C1 segment of cervical spinal cord (tissue), 14 donors: ENCODE measurements at regions not wholly inside any gene's neighbourhood (a gene's known extent, or its start where the extent isn't known, plus 50 kb on each side); places are given as distances from the start of the nearest gene placed in this dataset.

Experiments used
- DNase-seq, 14 donors: peaks; one replicate each; lab custom pipeline; 2025; lab: John Stamatoyannopoulos, UW

- no peak for DNase-seq
These were observed 80.4 kb downstream of the EDNRB start for GRCh38 chr13:77838271-77838670.

GRCh38 chr13:77836423-77836822 is 82.2 kb downstream of the EDNRB start:
- no peak for DNase-seq

GRCh38 chr13:77833331-77833863 is 85.2 kb downstream of the EDNRB start:
- no peak for DNase-seq

GRCh38 chr13:77832339-77833100 is 86.1 kb downstream of the EDNRB start:
- DNase-seq: peak in 1 of 14 donors; percentile 17

- DNase-seq: no peak
These were observed 86.8 kb downstream of the EDNRB start for GRCh38 chr13:77831866-77832265.

GRCh38 chr13:77829963-77830362 is 88.7 kb downstream of the EDNRB start:
- DNase-seq: no peak

GRCh38 chr13:77828799-77829198 is 89.8 kb downstream of the EDNRB start:
- DNase-seq: no peak

GRCh38 chr13:77827332-77827731 is 91.3 kb downstream of the EDNRB start:
- DNase-seq: no peak

- DNase-seq: no peak
These were observed 98.0 kb downstream of the EDNRB start for GRCh38 chr13:77820431-77821149.

- DNase-seq: no peak
These were observed 101.1 kb downstream of the EDNRB start for GRCh38 chr13:77817521-77817920.

- no peak for DNase-seq
These were observed 103.3 kb downstream of the EDNRB start for GRCh38 chr13:77815330-77815729.
